ENCODE measurements at regions not wholly inside any gene's neighbourhood (a gene's known extent, or its start where the extent isn't known, plus 50 kb on each side); places are given as distances from the start of the nearest gene placed in this dataset.

DNA sequence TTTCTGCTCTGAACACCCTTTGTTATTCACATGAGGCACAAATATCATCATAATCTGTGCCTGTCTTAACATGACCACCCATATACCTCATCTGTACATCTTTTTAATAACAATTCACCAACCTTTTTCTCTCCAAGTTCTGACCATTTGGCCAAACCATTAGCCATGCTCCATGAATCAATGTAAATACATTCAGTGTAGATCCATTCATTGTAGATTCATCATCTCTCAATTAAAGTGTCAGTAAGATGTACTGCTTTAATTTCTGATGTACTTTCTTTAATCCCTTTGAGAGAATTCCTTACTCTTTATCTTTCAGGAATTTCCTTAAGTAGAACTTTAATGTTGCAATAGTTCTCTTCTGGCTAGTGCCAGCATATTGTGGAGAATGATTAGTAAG is 126.2 kb upstream of the LRRC7 start:
- no peak for DNase-seq (ENCODE audit: low read depth)

DNA sequence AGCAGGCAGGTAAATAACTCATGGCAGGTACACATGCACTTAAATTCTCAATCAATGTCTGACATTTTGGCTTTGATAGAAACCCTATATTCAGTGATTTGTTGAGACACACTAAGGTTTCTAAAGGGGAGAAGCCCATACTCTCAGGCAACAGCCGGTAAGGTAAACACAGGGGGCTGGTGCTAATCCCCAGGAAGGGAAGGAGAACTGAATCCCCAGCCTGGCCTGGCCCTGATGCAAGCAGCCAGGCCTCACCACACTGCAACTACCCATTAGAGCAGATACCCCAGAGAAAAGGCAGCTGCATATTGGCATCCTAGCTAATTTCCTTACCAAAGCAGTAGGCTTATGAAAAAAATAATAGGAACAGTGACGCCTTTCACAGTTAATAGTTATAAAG is 116.5 kb upstream of the LRRC7 start:
- no peak for DNase-seq (ENCODE audit: low read depth)

DNA sequence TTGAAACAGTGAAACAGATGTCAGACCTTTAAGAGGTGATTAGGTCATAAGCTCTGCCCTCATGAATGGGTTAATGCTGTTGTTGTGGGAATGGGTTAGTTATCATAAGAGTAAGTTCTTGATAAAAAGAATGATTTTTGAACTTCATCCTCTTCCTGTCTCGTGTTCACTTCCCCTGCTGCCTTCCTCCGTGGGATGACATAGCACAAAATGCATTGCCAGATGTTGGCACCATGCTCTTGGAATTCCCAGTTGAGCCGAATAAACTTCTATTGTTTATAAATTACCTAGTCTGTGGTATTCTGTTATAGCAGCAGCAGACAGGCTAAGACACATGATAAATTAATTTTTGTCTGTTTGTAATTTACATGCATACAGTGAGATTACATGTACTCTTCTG is 112.0 kb upstream of the LRRC7 start:
- DNase-seq (ENCODE audit: low read depth): no peak

DNA sequence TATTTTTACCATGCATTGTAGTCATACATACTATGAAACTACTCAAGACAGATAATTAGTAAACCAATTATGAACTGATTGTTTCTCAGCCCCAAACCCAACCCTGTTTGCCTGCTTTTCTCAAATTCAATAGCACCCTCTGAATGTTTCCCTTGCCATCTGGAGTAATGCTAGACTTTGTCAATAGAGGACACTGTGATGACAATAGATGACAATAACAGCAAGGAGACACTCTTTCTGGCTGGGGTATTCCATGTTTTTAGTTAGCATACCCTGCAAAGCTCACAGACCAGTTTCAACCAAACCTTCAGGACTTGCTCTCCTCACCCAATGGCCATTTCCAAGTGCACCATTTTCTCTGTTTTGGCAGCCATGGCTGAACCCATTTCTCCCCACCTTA is 108.5 kb upstream of the LRRC7 start:
- no peak for DNase-seq (ENCODE audit: low read depth)

DNA sequence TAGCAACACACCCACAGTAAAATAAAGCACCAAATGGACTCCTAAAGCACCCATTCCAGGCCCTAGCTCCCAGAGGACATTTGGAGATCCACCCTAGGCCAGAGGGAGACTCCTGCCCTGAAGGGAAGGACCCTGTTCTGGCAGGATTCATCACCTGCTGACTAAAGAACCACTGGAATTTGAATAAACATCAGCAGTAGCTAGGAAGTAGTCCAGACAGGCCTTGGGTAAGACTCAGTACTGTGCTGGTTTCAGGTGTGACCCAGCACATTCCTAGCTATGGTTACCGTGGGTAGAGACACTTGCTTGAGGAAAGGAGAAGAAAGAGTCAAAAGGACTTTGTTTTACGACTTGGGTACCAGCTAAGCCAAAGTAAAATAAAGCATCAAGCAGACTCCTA is 92.7 kb upstream of the LRRC7 start:
- no peak for DNase-seq (ENCODE audit: low read depth)

DNA sequence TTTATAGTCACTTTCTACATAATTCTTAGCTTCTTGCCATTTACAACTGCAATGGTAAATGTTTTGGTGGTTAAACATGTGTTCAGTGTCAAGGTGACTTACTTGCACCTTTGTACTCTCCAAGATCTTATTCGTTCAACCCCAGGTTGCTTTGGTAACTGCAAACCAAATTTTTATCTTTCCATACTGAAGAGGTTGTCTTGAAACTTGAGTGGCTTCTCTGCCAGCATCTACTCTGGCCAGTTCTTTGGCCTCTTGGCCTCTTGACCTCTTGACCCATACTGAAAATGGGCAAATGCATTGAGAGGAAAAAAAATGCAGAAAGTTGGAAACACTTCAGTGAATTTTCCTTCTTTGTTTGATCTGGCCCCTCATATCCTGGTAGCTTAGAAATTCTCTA is 88.0 kb upstream of the LRRC7 start:
- no peak for DNase-seq (ENCODE audit: low read depth)

DNA sequence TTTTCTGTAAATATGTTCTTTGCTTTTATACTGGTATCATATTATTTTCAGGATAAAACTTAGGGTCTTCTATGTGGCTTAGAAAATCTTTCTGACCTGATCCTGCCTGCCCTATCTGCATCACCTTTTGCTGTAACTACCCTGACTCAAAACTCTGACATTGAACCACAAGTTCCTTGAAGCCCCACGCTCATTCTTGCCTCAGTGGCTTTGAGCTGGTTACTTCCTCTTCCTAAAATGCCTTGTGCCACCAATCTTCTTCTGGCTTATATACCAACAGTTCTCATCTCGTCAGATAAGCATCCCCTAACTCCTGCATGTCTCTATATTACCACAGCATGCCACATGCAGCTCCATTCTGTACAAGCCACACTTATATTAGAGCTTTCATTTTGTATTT is 84.5 kb upstream of the LRRC7 start:
- DNase-seq (ENCODE audit: low read depth): no peak

DNA sequence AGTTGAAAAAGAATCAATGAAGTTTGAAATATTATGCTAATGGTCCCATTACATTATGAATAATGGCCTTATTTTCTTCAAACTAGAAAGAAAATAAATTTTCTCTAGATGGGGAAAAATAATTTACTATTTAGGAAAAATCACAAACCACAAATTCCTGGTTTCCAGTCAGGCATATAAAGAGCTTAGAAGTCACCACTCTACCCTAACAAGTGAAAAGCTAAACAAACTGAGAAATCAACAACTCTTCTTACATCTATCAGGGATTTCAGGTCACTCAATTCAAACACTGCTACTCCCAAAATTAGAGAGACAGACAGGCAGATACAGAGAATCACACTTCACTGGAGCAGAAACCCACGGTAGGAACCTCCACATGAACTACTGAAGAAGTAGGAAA is 82.1 kb upstream of the LRRC7 start:
- DNase-seq (ENCODE audit: low read depth): no peak

DNA sequence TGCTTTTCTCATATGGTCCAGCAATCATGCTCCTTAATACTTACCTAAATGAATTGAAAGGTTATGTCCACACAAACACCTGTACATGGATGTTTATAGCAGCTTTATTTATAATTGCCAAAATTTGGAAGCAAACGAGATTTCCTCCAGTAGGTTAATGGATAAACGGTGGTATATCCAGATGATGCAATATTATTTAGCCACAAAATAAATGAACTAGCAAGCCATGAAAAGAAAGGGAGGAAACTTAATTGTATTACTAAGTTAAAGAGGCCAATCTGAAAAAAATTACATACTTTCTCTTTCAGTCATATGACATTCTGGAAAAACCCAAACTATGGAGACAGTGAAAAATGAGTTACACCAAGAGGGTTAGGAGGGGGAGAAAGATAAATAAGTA is 76.3 kb upstream of the LRRC7 start:
- peak; percentile 22 for DNase-seq (ENCODE audit: low read depth)

DNA sequence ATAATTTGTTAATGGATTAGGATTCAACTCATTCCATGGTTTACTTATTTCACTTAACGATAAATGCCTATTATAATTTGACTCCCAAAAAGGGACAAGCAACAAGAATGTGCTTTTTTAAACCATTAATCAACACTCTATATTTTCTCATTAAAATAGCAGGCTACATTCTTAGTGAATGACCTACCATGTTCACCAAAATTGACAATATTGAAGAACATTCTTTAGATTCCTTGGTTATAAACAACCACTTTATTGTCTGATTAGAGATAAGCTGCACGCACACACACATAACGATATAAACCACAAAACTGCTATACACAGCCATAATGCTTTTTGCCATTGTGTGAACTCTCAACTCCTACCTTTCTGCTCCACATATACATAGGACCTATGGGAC is 75.4 kb upstream of the LRRC7 start:
- peak; percentile 62 for DNase-seq (ENCODE audit: low read depth)

DNA sequence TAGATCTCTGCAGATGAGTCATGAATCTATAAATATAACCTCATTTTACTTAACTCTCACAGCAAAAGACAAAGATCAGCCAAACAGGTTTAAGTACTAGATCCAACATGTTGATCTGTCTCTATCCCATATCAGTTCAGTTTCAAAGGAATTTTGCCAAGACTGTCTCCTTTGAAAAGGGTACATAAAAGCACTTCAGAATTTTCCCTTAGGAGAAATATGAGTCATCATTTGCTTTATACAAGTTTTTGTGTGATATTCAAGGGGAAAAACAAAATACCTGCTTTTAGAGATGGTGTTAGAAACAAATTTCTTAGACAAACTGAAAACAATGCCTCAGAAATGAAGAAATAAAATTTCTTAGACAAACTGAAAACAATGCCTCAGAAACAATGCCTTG is 73.5 kb upstream of the LRRC7 start:
- peak; percentile 11 for DNase-seq (ENCODE audit: low read depth)

DNA sequence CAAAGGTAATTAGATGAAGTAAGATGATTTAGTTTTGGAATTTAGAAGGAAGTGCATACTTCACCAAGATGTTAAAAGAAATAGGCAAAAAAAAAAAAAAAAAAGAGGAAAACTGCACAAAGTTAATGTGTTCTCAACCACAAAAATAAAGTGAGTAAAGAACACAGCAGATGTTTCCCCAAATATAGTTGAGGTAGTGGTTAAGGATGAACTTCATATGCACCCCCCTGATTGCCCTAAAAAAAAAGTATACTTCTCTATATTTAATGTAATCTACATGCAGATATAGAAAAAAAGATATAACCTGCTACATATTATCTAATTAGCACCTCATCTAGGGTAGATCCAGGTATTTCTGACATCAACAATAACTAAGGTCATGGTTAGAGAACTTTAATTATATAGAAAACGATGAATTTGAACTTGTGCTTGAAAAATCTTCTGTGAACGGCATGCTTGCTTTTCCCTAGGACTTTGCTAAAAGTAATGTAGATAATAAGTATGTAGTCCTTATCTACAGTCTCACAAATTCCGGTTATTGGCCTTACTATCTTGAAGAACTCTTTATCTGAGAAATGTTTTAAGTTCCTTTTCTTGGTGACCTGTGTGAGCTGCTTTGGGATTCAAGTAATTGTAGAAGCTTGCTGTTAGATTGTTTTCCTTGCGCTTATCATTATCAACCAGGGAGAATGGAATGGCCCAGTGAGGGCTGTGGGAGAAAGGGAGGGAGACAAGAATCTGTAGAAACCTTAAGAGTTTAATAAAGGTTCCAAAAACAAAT is 70.1 kb upstream of the LRRC7 start:
- DNase-seq (ENCODE audit: low read depth): no peak

DNA sequence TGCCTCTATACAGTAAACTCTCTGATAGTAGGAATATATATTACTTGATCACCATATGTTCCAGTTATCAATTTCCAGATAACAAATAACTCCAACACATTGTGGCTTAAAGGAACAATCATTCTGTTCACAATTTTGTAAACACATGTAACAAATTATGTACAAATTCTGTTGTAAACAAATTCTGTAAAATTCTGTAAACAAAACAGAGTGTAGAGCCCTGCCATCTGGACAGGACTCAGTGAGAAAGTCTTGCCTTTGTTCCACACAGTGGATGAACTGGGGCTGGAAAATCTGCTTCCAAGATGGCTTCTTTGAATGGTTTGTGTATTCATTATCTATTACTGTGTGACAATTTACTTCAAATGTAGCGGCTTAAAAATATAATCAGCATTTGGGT is 69.0 kb upstream of the LRRC7 start:
- no peak for DNase-seq (ENCODE audit: low read depth)

DNA sequence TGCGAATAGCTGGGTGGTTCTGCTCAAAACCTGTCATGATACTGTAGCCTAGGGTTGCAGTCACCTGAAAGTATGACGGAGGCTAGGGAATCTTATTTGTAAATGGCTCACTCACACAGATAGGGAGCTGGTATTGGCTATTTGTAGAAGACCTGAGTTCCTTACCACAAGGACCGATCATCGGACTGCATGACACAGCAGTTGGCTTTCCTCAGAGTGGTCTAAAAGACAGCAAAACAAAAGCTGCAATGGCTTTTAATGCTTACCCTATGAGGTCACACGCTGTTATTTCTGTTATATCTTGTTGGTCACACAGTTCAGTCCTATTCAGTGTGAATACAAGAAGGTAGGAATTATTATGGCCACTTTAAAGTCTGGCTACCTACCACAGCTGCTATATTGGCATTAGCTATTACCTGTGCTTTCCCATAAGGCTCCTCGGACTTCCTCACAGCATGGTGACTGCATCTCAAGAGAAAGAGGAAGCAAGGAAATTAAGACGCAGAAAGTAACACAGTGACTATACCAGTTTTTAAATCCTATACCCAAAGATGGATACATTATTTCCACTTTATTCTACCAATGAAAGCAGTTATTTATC is 68.4 kb upstream of the LRRC7 start:
- no peak for DNase-seq (ENCODE audit: low read depth)

DNA sequence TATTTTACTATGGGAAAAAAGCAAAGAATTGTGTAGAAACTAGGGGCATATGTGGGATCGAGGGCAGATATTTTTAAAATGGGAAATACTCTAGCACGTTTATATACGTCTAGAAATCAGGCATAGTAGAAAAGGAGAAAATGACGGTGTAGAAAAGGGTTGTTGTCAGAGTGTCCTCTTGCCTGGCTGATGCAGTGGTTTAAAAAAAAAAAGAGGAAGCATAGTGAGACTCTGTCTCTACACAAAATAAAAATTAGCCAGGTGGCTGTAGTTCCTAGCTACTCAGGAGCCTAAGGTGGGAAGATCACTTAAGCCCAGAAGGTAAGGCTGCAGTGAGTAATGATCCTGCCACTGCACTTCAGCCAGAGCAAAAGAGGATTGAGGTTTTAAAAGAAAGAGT is 64.7 kb upstream of the LRRC7 start:
- DNase-seq (ENCODE audit: low read depth): no peak

DNA sequence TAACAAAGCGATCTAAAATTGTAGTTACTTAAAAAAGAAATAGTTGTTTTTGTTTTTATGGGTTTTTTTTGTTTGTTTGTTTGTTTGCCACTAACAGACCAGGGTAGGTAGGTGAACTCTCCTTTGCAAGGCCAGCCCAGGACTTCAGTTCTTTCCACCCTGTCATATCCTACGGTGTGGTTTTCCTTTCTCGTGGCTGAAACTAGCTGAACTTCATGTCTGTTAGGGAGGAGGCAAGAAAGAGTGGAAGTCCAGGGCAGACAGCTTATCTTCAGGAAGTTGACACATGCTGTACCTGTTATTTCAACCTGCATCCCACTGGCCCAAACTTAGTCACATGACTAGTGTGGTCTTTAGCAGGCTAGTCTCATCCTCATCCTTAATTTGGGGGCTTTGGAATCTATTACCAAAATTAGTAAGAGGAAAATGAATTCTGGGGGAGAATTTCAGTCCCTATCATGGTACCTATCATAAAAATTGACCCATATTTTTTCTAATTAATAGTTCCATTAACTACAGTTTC is 62.9 kb upstream of the LRRC7 start:
- no peak for DNase-seq (ENCODE audit: low read depth)

DNA sequence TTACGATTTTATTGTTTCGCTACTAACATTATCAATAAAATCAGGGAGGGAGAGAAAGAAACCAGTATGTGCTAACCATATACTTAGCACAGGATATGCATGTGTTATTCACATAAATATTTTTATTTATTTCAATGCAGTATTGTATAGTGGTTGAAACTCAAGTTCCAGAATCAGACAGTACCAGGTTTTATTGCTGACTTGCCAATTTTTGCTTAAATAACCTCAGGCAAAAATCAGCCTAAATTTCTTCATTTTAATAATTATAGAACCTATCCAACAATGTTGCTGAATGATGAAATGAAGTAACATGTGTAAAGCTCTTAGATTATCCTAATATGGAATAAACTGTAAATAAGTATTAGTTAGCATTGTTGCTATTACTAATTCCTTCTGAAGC is 61.4 kb upstream of the LRRC7 start:
- DNase-seq (ENCODE audit: low read depth): no peak

DNA sequence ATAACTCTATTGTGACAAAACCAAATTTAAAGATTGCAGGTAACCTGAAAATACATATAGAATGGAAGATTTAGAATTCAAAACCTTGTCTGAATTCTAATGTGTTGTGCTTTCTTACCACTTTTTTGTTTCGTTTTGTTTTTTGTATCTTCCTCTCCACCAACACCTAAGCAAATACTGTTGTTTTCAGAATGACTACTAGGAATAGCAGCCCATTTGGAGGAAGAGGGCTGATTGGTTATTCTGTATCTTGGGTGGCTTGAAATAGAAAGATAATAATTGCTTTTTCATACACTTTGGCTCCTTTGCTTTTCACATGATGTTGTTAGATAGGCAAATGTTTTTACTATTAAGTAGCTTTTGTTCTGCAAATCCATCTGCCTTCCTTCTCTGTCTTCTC is 61.0 kb upstream of the LRRC7 start:
- DNase-seq (ENCODE audit: low read depth): no peak

DNA sequence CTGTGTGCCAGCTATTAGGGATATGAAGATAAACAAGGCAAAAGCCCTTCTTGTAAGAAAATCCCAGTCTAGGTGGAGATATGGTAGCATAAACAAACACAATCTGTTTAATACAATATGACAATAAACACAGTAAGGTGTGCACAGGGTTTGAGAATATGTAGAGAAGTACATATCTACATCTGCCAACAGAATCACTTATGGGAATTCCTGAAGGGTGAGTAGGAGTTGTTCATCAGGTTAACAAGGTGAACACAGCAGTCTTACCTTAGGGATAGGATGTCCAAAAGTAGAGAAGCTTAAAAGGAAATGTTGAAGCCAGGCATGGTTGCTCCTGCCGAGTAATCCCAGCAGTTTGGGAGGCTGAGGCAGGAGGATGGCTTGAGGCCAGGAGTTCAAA is 57.7 kb upstream of the LRRC7 start:
- DNase-seq (ENCODE audit: low read depth): no peak

DNA sequence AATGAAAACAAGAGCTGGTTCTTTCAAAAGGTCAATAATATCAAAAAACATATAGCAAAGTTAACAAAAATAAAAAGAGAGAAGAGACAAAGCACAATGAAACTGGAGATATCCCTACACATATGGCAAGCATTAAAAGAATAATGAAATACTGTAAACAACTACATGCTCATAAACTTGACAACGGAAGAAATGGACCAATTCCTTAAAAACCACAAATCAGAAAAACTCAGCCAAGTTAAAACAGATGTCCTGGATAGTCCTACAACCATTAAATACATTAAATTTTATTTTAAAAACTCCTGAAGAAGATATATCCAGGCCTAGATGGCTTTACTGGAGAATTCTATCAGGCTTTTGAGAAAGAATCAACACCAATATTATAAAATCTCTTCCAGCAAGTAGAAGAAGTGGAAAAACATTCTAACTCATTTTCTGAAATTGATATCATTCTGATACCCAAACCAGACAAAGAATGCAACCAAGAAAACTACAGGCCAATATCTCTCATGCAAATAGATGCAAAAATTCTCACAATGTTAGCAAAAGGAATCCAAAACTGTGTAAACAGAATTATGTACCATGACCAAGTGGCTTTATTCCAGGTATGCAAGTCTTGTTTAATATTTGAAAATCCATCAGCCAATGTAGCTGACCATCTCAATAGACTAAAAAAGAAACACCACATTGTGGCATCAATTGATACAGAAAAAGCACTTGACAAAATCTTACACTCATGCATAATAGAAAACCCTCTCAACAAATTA is 56.1 kb upstream of the LRRC7 start:
- DNase-seq (ENCODE audit: low read depth): peak; percentile 58

DNA sequence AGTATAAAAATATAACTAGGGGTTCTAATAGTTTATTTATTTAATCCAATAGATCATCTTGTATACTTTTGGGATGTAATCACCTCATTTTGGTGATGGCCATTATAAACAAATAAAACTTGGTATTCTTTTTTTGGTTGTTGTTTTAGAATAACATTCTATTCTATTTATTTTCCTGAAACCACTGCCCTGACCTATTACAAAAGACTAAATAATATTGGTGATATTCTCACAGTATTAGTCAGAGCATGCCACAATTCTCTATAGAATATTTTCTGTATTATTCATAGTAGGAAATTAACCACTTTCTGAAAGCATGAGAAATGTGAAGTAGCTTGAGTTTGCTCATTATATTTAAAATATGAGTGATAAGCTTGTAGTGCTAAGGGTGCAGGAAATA is 54.1 kb upstream of the LRRC7 start:
- DNase-seq (ENCODE audit: low read depth): peak; percentile 59
